Sigmoid colon (tissue), 4 donors: ENCODE measurements at regions not wholly inside any gene's neighbourhood (a gene's known extent, or its start where the extent isn't known, plus 50 kb on each side); places are given as distances from the start of the nearest gene placed in this dataset.

Source experiments
- CTCF ChIP-seq, 4 experiments: fragments of 450-650 bp in 3 of 4; fragments of 200-600 bp in 1 of 4; IDR thresholded peaks; one replicate each; pipeline ENCODE4 v1.5.1; 2016 to 2019; ENCODE audit warnings: antibody characterized with exemption in 4 of 4, mild to moderate bottlenecking in 3 of 4, moderate library complexity in 2 of 4
- POLR2A ChIP-seq, 2 donors: fragments of 450-650 bp; IDR thresholded peaks; one replicate each; pipeline ENCODE4 v1.6.1; 2016; ENCODE audit warnings: antibody characterized with exemption in 2 of 2, mild to moderate bottlenecking in 2 of 2, moderate library complexity in 2 of 2
- POLR2AphosphoS5 ChIP-seq, 4 donors: sonication (generic); formaldehyde crosslinking; IDR thresholded peaks; one replicate each; pipeline ENCODE4 v1.6.1; 2017; ENCODE audit warnings: antibody characterized with exemption in 4 of 4

- TF ChIP-seq CTCF (IDR thresholded peaks at IDR 0.05) = no peak
- TF ChIP-seq POLR2AphosphoS5 (IDR thresholded peaks at IDR 0.05) = no peak
- no peak for TF ChIP-seq POLR2A (IDR thresholded peaks at IDR 0.05)
Observed at GRCh38 chr17:79504181-79504605, 106.7 kb downstream of the RBFOX3 start.
